GM23248 (cell line): ENCODE measurements at regions not wholly inside any gene's neighbourhood (a gene's known extent, or its start where the extent isn't known, plus 50 kb on each side); places are given as distances from the start of the nearest gene placed in this dataset.

Experiments used
- DNase-seq: peaks from one replicate; pipeline ENCODE4 v3.0.0-alpha.2; 2015
- H2AFZ ChIP-seq: fragments of 200-600 bp; sonication (generic); 2 replicates; pipeline ENCODE4 v1.6.1; 2016; ENCODE audit warnings: antibody characterized with exemption
- H3F3A ChIP-seq: fragments of 200-600 bp; sonication (generic); 2 replicates; pipeline ENCODE4 v1.6.1; 2016; ENCODE audit warnings: mild to moderate bottlenecking, antibody characterized with exemption, mixed run types; ENCODE audit not compliant: insufficient read depth
- H3K27ac ChIP-seq: fragments of 200-600 bp; sonication (generic); 2 replicates; pipeline ENCODE4 v1.5.1; 2016; ENCODE audit warnings: mild to moderate bottlenecking
- H3K27me3 ChIP-seq: fragments of 200-600 bp; sonication (generic); replicated peaks from 2 replicates; pipeline ENCODE4 v1.6.1; 2016; ENCODE audit warnings: mild to moderate bottlenecking; ENCODE audit not compliant: insufficient read depth
- H3K36me3 ChIP-seq: fragments of 200-600 bp; sonication (generic); 2 replicates; pipeline ENCODE4 v1.6.1; 2016; ENCODE audit warnings: low read depth, mild to moderate bottlenecking
- H3K4me1 ChIP-seq: fragments of 200-600 bp; sonication (generic); 2 replicates; pipeline ENCODE4 v1.6.1; 2016; ENCODE audit warnings: mild to moderate bottlenecking; ENCODE audit not compliant: insufficient read depth
- H3K4me2 ChIP-seq: fragments of 200-600 bp; sonication (generic); one replicate; pipeline ENCODE4 v1.6.1; 2016; ENCODE audit warnings: mild to moderate bottlenecking; ENCODE audit not compliant: unreplicated experiment
- H3K4me3 ChIP-seq: fragments of 200-600 bp; sonication (generic); 2 replicates; pipeline ENCODE4 v1.5.1; 2016; ENCODE audit warnings: mild to moderate bottlenecking
- H3K79me2 ChIP-seq: fragments of 200-600 bp; sonication (generic); 2 replicates; pipeline ENCODE4 v1.6.1; 2016; ENCODE audit warnings: mild to moderate bottlenecking; ENCODE audit not compliant: insufficient read depth
- H3K9ac ChIP-seq: fragments of 200-600 bp; sonication (generic); 2 replicates; pipeline ENCODE4 v1.6.1; 2016; ENCODE audit warnings: mild to moderate bottlenecking
- H3K9me2 ChIP-seq: fragments of 200-600 bp; sonication (generic); 2 replicates; pipeline ENCODE4 v1.6.1; 2016; ENCODE audit warnings: mixed run types, mild to moderate bottlenecking, moderate library complexity; ENCODE audit not compliant: insufficient read depth
- H3K9me3 ChIP-seq: fragments of 200-600 bp; sonication (generic); one replicate; pipeline ENCODE4 v1.6.1; 2017; ENCODE audit warnings: low read depth
- H4K20me1 ChIP-seq: fragments of 200-600 bp; sonication (generic); 2 replicates; pipeline ENCODE4 v1.6.0; 2016; ENCODE audit not compliant: insufficient read depth
- EZH2 ChIP-seq: fragments of 200-600 bp; sonication (generic); IDR thresholded peaks from 2 replicates; pipeline ENCODE4 v1.6.1; 2018; ENCODE audit warnings: antibody characterized with exemption, mild to moderate bottlenecking; ENCODE audit not compliant: insufficient read depth, poor library complexity, severe bottlenecking
- EZH2phosphoT487 ChIP-seq: fragments of 200-600 bp; sonication (generic); IDR thresholded peaks from 2 replicates; pipeline ENCODE4 v1.6.1; 2018; ENCODE audit warnings: antibody characterized with exemption, moderate library complexity, mild to moderate bottlenecking, low read depth; ENCODE audit not compliant: insufficient read depth
- WGBS, 2 experiments: methylation state at CpG; one replicate each; pipeline ENCODE4 v1.1.6; 2015 to 2017; ENCODE audit warnings: low lambda C conversion rate in 2 of 2, low coverage in 1 of 2; ENCODE audit errors: missing lambda C conversion rate in 2 of 2; 5-methylcytosine and 5-hydroxymethylcytosine counted together
- in situ Hi-C: fragments of 300-500 bp; cut with MboI; formaldehyde crosslinking; loops from 2 replicates; pipeline ENCODE4 v1.15.0; 2020

DNA sequence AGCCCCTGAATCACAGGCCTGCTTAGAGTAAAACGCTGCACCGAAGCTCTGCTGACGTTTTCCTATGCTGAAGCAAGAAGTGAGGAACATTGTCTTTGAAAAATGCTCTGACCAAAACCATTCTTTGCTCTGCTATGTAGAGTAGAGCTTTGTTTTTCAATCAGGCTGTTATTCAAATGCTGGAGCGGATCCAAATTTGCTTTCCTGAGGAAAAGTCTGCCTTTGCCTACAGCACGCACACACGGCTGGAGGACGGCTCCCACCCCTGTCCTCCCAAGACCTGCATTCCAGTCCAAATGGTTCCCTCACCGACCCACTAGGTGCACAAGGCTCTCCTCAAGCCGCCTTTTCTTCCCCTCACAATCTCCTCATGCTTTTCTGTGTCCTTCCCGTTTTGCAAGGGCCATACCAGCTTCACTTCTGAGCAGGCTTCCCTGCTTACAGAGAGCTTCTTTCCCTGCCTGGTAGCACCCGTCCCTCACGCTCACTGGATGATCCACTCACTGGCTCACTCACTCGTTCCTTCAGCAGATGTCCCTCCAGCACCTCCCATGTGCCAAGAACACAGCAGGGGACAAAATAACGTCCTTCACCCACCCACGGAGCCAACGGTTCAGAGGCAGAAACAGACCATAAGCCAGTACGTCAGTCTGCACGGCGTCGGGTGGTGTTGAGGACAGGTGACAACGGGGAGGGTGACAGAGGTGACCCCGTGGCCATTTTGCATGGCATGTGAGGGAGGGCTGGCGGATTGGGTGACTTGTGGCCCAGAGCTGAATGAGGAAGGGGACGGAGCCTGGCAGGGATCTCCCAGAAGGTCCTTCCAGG is 137.9 kb upstream of the NEDD9 start:
- Histone ChIP-seq H3K4me3 (no peak overlapping the region), H3K9me3 (no peaks in the 10 kb centered on the region), H3K4me2 (no peak overlapping the region), H4K20me1 (no peaks in the 10 kb centered on the region), H3K27ac (no peak overlapping the region), H3K27me3 (no peaks in the 10 kb centered on the region), H3K79me2 (no peaks in the 10 kb centered on the region), H3F3A (peaks cover 7% of the 10 kb centered on the region; the same call in 1 of the 2 replicates), H3K36me3 (no peaks in the 10 kb centered on the region), H3K4me1 (peaks cover 9% of the 10 kb centered on the region), H2AFZ (no peak overlapping the region), H3K9me2 (no peaks in the 10 kb centered on the region), H3K9ac (no peak overlapping the region)
- in situ Hi-C loops, result no loop called here
- 64 to 65% methylated on average over 24 of the region's 24 CpGs for WGBS, 2 experiments
- DNase-seq, result no peak
- TF ChIP-seq EZH2phosphoT487, result no peak
- no peak for TF ChIP-seq EZH2

GRCh38 chr6:11368760-11369159 is 136.3 kb upstream of the NEDD9 start:
- no peak overlapping the region for H2AFZ ChIP-seq
- TF ChIP-seq EZH2phosphoT487 (no peak), EZH2 (no peak)
- no peak overlapping the region for H3K9ac ChIP-seq
- no peaks in the 10 kb centered on the region for H3K79me2 ChIP-seq
- H3K9me2 ChIP-seq, result no peaks in the 10 kb centered on the region
- H3K9me3 ChIP-seq, result no peaks in the 10 kb centered on the region
- no peak overlapping the region for H3K4me2 ChIP-seq
- DNase-seq, result no peak
- H4K20me1 ChIP-seq, result no peaks in the 10 kb centered on the region
- WGBS, 2 experiments, result 17 to 26% methylated on average over 1 of the region's 1 CpG
- peaks cover 9% of the 10 kb centered on the region for H3K4me1 ChIP-seq
- H3K27ac ChIP-seq, result no peak overlapping the region
- no peak overlapping the region for H3K4me3 ChIP-seq
- H3F3A ChIP-seq, result peaks cover 7% of the 10 kb centered on the region; the same call in 1 of the 2 replicates
- in situ Hi-C loops, result no loop called here
- H3K36me3 ChIP-seq, result no peaks in the 10 kb centered on the region
- no peaks in the 10 kb centered on the region for H3K27me3 ChIP-seq

DNA sequence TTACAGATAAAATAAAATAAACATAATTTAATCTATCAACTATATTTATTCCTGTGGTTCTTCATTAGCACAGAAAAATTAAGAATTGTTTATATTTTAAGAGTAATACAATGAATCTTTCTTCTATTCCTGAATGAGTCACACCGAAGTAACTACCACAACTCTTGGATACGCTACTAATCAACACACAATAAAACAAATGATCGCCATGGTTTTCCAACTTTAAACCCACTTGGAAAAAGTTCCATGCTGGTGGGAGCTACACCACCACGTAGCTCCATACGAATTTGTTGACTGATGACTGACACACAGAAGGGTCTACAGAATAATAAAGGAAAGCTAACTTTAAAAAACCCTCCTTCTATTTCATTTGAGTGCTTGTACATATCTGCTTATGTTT is 135.8 kb upstream of the NEDD9 start:
- Histone ChIP-seq H3K79me2 (no peaks in the 10 kb centered on the region), H3K4me1 (peaks cover 9% of the 10 kb centered on the region), H3K4me3 (no peak overlapping the region), H3K27me3 (no peaks in the 10 kb centered on the region), H3K9me3 (no peaks in the 10 kb centered on the region), H3K4me2 (no peak overlapping the region), H3F3A (peaks cover 7% of the 10 kb centered on the region; the same call in 1 of the 2 replicates), H3K9me2 (no peaks in the 10 kb centered on the region), H4K20me1 (no peaks in the 10 kb centered on the region), H3K27ac (no peak overlapping the region), H3K36me3 (no peaks in the 10 kb centered on the region), H3K9ac (no peak overlapping the region), H2AFZ (no peak overlapping the region)
- WGBS, 2 experiments, result 96 to 97% methylated on average over 5 of the region's 5 CpGs
- no peak for DNase-seq
- TF ChIP-seq EZH2, result no peak
- no peak for TF ChIP-seq EZH2phosphoT487
- in situ Hi-C loops, result no loop called here

DNA sequence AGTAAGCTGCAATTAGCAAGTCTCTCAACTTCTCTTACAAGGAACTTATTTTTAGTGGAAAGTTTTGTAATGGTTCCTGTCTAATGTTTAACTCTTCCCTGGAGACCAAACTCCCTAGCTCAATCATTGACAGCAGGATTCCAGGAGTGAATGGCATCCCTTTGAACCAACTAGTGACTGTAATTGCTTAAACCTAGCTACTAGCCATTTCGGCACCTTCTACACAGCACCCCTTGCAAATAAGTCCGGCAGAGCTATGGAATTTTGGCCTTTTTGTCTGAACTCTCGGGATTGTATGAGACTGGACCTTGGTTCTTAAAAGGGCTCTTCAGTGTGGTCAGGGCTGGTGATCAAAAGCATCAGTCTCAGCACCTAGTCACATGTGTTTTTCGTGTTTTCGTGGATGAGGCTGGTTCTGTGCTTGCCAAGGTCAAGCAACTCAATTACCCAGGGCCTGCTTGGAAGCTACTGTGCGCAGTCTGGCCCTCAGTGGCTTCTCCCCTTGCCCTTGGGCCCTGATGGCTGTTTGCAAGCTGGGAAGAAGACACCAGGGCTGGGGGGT is 135.3 kb upstream of the NEDD9 start:
- 0 out of 2 replicates have a peak overlapping the region, but pooled peaks have one; percentile 1 for H2AFZ ChIP-seq
- no peaks in the 10 kb centered on the region for H3K79me2 ChIP-seq
- H4K20me1 ChIP-seq, result no peaks in the 10 kb centered on the region
- no peaks in the 10 kb centered on the region for H3K36me3 ChIP-seq
- no peak for DNase-seq
- H3K9me2 ChIP-seq, result no peaks in the 10 kb centered on the region
- no peaks in the 10 kb centered on the region for H3K27me3 ChIP-seq
- peaks cover 9% of the 10 kb centered on the region for H3K4me1 ChIP-seq
- H3F3A ChIP-seq, result peaks cover 7% of the 10 kb centered on the region; the same call in 1 of the 2 replicates
- TF ChIP-seq EZH2 (no peak), EZH2phosphoT487 (no peak)
- no peak overlapping the region for H3K27ac ChIP-seq
- H3K4me2 ChIP-seq, result no peak overlapping the region
- H3K4me3 ChIP-seq, result no peak overlapping the region
- in situ Hi-C loops, result no loop called here
- H3K9me3 ChIP-seq, result no peaks in the 10 kb centered on the region
- H3K9ac ChIP-seq, result no peak overlapping the region
- WGBS, 2 experiments, result 87 to 96% methylated on average over 6 of the region's 6 CpGs
